HG03571 (cell line): ENCODE measurements at regions not wholly inside any gene's neighbourhood (a gene's known extent, or its start where the extent isn't known, plus 50 kb on each side); places are given as distances from the start of the nearest gene placed in this dataset.
A peak's percentile ranks its signal among the peaks of the same experiment; 100 is the strongest.
"Not testable (repeated sequence)": the region's sequence is repeated elsewhere in the genome, so short reads cannot be mapped to it uniquely, and the experiment has no call there.

Experiments
- ATAC-seq: cut with Tn5 transposase; IDR thresholded peaks from one replicate; pipeline ENCODE4 v1.9.1; 2021; ENCODE audit not compliant: unreplicated experiment

DNA sequence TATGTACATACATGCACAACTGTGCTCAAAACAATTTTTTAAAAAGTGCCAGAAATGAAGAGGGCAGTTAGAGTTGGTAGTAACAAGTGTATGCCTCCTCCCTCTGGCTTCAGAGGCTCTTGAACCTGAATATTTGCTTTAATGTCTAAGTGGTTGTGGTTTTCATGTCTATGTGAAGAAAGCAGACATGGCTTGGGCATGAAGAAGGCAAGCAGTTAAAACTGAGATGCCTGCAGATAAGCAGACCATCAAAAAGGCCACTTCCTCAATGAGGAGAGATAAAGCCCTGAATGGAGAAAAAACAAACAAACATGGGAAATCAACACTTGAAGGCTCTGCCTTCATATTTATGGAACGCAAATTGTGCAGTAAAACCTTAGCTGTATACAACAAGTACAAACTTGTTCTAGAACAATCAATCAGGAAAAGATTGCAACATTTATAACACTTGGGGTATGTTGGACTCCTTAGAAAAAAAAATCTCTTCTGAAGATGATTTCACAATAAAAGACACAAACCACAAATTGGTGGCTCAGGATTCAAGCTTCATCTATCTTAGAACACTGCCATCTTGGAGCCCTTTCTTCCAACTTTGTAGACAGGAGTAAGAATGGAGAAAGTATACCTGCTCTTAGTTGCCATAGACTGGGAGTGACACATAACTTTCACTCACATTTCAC lies 52.7 kb upstream of the PLA2G4A start:
- no peak for ATAC-seq

DNA sequence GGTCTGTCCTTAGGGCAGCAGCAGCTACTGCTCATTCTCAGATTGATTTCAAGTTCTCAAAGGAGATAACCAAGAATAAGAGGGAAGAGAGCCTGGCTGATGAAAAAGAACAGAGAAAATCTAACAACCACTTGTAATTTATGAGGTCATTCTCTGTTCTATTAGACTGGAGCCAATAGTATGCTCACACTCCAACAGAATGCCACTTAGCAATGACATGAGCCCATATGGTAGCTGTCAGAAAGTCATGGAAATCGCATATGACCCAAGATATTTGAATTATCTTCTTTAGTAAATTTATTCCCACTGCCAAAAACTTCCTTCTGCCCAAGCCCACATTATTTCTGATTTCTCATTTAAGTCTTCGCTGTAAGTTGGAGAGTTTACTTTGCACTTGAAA lies 53.7 kb upstream of the PLA2G4A start:
- no peak for ATAC-seq

DNA sequence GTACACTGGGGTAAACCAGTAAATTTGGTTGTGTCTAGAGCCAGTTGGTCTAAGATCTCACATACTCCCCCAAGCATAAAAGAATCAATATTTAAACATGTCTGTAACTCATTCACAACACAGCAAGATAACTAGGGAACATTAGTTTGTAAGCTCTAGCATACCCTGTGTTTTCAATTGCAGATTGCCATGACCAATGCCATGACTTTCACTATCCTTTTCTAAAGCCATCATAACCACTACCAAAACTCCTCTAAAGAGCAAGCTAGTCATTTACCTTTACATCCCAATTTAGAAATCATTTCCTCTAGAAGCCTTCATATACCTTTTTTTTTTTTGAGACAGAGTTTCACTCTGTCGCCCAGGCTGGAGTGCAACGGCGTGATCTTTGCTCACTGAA lies 56.5 kb upstream of the PLA2G4A start:
- ATAC-seq, result peak; percentile 52

DNA sequence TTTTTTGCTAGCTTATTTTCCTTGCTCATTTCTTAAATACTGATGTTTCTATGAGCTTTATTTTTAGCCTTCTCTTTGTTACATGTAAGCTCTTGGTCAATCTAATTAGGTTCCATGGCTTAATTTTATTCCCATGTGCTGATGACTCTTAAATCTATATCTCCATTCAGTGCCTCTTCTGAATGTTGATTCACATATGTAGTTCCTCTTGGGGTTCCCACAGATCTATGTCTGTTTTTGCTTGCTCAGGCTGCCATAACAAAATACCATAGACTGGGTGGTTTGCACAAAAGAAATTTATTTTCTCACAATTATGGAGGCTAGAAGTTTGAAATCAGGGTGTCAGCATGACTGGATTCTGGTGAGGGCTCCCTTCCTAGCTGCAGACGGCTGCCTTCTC lies 58.3 kb upstream of the PLA2G4A start:
- no peak for ATAC-seq

DNA sequence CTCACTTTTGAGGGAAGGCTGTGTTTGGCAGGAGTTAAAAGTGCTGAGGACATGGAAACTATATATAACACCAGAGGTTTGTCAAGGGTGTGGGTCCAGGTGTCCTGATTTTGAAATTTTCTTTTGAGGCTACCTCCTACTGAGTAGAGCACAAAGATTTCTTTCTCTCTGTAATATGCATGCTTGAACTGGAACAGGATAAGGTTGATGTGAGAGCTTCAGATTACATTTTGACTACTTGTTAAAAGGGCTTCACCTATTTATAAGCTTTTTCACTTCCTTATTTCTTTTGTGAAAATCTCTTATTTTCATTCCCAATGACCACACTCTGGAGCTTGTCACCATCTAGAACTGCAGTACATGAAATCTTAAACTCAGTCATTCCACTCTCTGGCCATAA lies 59.8 kb upstream of the PLA2G4A start:
- peak; percentile 72 for ATAC-seq

DNA sequence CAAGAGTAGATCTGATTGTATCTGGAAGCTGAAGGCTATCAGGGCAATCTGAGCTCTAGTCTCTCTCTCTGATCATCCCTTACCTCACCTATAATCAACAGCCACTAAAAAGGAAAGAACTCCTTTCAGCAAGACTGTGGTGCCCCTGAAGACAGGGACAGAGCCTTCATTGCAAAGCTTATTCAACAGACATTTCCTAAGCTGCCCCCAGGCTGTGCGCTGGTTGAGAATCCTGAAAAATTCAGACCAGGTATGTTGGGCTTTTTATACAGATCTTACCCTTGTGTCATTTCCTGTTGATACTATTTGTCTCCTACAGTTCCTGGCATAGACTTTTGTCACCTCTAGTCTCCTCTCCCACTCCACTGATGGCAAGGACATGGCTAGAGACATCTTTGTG lies 63.3 kb upstream of the PLA2G4A start:
- ATAC-seq, result no peak

DNA sequence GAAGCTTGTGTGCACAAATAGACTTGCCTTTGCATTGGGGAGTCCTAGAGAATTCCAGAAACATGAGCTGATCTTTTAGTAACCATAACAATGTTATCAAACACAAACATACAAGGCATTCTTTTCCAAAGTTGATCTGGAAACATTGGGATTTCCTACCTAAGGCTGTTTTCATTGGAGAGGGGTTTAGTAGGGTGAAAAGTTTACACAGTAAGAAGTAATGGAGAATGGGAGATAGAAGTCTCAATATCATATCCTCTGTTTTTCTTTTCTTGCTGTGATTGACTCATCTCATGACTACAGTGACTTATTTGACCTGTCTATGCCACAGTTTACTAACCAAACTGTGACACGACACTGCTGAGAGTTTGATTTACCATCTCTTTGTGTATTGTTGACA lies 65.6 kb upstream of the PLA2G4A start:
- peak; percentile 58 for ATAC-seq

DNA sequence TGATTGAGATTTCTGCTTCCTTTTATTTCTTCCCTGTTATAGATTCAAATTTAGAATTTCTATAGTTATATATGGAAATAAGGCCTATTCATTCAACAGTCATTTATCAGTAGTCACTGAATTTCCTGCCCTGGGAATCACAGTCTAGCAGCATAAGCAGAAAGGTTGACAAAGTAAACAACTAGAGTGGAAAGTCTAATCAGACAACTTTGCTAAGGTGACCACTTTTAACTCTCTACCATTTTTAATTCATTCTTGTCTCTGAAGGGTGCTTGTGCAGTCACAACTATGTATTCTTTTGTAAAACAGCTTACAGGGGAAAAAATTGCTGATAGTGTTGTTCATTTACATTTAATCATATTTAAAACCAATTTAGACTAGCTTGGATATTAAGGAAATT lies 66.1 kb upstream of the PLA2G4A start:
- no peak for ATAC-seq

DNA sequence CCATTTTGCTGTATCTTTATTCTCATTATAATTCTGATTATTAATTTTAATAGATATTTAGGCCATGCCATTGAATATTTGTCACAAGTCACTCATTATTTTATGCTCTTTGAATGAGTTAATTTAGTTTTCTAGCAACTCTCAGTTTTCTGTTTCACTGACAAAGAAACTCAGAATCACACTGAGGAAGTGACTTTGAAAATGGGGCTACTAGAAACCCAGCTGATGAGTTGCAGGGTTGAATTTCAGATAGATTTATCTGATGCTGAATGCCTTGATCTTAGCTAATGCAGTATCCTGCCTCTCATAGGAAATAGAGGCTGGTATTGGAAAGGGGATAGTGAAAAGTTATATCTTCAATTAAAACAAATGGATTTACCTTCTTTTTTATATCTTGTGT lies 67.4 kb upstream of the PLA2G4A start:
- no peak for ATAC-seq

DNA sequence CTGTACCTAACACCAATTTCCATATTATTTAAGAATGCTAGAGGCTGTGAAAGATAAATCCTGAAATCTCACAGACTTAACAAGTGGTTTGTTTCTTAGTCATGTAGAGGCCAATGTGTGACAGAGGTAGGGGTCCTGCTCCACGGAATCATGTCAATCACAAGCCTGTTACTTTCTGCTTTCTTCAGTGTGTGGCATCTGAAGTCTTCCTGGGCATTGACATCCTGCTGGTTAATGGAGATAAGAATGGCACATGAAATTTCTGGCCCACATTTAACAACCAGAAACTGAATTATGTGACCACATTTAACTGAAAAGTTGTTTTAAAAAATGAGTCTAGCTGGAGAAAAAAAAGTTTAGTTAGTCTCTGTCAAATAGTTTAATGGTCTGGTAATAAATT lies 68.3 kb upstream of the PLA2G4A start:
- ATAC-seq, result no peak

DNA sequence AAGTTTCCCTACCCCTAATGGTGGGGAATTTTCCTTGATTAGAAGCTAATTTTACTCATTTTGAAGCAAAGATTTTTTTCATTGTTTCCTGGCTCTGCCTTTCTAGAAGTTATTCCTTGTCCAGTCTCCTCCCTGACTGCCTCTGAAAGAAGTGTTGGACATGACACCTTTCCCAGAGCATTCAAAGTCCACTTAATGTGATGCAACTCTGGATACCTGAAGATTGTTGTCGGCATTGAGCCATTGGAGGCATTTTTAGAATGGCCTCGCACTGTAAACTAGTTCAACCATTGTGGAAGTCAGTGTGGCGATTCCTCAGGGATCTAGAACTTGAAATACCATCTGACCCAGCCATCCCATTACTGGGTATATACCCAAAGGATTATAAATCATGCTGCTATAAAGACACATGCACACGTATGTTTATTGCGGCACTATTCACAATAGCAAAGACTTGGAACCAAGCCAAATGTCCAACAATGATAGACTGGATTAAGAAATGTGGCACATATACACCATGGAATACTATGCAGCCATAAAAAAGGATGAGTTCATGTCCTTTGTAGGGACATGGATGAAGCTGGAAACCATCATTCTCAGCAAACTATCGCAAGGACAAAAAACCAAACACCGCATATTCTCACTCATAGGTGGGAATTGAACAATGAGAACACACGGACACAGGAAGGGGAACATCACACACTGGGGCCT lies 69.7 kb upstream of the PLA2G4A start:
- not testable (repeated sequence) for ATAC-seq

DNA sequence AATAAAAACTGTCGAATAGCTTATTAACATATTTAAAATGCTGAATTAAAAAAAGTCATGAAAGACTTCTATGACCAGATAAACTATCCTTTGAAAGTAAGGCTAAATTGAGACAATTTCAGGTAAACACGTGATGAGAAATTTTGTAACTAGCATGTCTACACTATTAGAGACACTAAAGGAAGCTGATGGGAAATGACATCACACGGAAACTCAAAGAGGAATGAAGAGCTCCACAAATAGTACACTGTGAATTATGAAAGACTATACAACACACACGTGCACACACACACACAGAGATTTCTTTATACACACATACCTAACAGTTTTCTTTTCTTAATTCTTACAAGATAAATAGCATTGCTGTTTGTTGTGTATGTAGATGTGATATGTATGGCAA lies 70.9 kb upstream of the PLA2G4A start:
- no peak for ATAC-seq

DNA sequence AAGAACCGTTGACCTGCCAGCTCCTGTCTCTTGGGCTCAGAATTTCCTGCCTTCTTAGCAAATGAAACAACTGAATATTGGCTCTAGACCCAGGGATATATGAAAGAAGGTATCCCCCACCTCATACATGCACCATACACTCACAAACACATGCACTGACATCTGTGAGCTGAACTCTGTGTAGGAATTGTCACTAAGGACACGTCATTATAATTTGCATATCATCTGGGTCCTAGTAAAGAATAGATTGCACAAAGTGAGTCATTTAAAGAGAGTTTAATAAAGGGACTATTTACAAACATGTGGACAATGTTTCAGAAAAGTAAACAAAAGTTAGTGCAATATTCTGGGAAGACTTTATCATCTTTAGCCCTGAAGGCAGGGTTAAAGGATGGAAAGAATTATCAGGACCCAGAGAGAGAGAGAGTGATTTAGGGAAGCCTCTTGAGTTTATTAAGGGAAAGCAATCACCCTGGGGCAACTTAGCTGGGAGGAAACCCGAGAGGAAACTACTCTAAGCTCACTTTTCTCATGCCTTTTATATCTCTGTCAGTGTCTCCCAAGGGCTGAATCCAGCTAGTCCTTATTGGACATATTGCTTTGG lies 74.1 kb upstream of the PLA2G4A start:
- no peak for ATAC-seq

DNA sequence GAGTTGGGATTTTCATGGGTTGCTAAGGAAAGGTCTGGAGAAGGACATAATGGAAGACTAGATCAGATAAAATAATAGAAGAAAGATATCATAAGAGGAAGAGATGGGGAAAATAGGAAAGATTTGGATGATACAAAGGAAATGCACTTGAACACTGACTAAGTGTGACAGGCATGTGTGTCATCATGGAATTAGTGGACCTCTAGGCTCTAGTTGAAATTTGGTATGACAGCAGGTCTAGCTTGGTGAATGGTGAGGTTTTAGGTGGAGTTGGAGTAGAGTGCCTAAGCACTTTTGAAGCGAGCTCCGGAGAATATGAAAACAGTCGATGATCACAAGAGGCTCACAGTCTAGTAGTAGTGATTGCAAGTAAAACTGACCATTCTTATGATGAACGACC lies 73.0 kb upstream of the PTGS2 start:
- ATAC-seq, result no peak

DNA sequence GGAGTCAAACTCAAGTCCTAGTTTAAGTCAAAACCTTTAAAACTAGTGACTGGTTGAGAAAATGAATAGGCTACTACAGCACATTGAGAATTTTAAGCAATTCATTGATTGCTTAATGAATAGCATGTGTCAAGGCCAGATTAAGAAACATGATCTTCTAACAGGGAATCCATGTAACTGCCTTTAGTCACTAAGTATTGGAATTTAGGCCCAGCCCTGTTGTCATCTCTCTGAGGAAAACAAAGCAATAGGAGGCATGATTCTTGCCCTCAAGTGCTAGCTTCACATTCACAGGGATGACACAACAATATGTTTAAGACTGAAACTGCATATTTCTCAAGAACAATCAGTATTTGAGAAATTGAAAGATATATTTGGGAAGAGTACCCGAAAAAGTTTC lies 70.0 kb upstream of the PTGS2 start:
- no peak for ATAC-seq

DNA sequence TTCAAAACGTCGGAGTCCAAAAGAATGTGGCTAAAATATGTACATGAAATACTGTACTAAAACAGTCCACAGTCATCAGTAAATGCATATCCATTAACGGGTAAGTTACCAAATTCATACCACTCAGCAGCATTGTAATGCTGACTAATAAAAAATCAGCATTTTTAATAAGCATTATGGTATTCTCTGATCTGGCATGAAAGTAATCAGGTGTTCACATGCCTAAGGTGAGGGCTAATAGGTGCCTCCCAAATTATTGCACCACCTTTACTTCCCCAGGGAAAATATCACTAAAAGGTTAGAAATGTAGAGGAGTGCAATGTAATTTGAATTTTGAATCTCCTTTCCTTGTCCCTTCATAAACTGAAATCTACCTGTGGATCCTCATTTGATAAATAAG lies 69.6 kb upstream of the PTGS2 start:
- ATAC-seq, result no peak

DNA sequence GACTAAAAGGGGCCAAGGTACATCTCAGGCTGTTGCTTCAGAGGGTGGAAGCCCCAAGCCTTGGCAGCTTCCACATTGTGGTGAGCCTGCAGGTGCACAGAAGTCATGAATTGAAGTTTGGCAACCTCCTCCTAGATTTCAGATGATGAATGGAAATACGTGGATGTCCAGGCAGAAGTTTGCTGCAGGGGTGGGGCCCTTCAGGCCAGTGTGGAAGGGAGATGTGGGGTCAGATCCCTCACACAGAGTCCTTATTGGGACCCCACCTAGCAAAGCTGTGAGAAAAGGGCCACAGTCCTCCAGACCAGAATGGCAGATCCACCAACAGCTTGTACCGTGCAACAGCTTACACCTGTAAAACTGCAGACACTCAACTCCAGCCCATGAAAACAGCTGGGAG lies 67.4 kb upstream of the PTGS2 start:
- no peak for ATAC-seq

DNA sequence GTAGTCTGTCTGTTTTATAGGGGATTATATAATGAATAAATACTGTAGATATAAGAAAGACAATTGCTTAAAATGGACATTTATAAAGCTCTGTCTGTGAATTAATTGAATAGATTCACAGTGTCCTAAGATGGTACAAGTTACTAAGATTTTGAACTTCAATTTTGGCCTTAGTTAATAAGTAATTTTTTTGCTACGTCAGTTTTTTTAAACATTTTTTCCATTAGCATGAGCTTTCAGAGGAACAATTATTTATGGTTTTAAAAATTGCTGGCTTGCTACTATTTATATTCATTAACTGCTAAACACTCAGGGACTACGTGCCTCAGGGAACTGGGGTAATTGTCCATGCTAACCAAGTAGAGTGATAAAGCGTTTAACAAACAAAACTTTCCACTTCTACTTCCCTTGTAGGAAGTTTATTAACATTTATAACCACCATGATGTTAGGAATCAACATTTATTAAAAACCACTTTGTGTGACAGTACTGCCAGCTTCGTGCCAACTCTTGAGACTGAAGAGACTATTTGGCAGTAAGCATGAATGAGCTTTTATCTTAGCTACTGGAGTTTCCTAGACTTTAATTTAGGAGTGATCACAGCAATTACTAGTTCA lies 65.4 kb upstream of the PTGS2 start:
- no peak for ATAC-seq

DNA sequence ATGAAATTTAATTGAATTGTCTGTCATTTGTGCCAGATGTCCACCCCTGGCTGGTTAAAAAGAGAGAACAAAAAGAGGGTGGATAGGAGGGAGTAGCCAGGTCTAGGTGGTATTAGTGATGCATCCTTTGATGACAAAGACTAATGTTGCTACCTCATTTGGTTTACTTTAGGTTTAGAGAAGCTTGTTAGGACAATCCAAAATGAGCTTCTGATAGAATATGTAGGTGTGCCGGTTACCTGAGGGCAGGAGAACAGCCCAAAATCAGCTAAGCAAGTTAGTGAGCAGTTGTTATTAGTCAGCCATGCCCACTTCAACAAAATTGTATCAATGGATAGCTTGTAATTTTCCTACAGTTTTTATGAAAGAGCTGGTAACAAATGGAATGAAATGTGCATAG lies 61.4 kb upstream of the PTGS2 start:
- ATAC-seq, result no peak

DNA sequence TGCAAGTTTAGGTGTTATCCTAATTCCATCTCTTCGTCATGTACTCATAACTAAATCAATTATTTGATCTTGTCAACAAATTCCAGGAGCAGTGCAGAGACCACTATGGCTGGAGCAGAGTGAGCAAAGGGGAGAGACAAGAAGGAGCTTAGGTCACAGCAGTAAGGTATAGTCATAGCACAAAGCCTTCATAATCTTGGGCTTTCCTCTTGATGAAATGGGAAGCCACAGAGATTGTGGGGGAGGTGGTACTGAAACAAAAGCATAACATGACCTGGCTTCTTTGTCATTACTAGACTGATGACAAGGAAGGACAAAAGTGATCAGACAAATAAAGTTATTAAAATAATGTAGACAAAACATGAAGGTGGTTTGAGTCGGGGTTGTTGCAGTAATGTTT lies 60.1 kb upstream of the PTGS2 start:
- no peak for ATAC-seq

DNA sequence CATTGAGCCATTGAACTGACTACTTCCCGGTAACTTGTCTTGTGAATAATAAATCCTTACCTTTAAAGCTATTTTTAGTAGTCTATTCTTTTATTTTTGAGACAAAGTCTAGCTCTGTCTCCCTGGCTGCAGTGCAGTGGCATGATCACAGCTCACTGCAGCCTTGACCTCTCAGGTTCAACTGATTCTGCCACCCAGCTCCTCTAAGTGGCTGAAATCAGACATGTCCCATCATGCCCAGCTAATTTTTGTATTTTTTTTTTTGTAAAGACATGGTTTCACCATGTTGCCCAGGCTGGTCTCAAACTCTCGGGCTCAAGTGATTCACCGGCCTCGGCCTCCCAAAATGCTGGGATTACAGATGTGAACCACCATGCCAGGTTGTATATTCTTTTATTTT lies 59.3 kb upstream of the PTGS2 start:
- ATAC-seq, result no peak

DNA sequence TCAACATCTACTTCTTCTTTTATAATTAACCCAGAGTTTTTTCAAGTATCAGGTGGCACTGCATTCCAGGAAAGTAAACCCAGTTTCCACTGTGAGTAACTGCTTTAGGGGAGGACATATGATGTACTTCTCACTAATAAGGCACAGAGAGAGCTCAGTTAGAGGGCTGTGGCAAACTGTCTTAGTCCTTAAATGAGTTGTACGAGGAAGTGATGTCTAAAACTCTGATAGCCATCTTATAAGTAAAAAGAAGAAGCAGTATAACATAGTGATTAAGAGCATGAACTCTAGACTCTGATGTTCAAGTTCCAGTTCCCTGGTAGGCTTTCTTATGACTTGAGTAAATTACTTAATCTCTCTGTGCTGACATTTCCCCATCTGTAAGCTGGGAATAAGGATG lies 58.7 kb upstream of the PTGS2 start:
- ATAC-seq, result no peak
